Suprapubic skin (tissue), 4 donors: ENCODE measurements at regions not wholly inside any gene's neighbourhood (a gene's known extent, or its start where the extent isn't known, plus 50 kb on each side); places are given as distances from the start of the nearest gene placed in this dataset.

Source experiments
- DNase-seq, 2 donors: peaks; one replicate each; pipeline ENCODE4 v3.0.0-alpha.2; 2019; ENCODE audit warnings: low spot score in 2 of 2
- H3K27ac ChIP-seq: fragments of 200-600 bp; sonication (generic); one replicate; pipeline ENCODE4 v1.5.1; 2019
- H3K27me3 ChIP-seq: fragments of 200-600 bp; sonication (generic); one replicate; pipeline ENCODE4 v1.5.1; 2019
- H3K36me3 ChIP-seq: fragments of 200-600 bp; sonication (generic); one replicate; pipeline ENCODE4 v1.5.1; 2019
- H3K4me1 ChIP-seq: fragments of 200-600 bp; sonication (generic); one replicate; pipeline ENCODE4 v1.5.1; 2019
- H3K4me3 ChIP-seq: fragments of 200-600 bp; sonication (generic); one replicate; pipeline ENCODE4 v1.5.1; 2019; ENCODE audit warnings: mild to moderate bottlenecking
- H3K9me3 ChIP-seq: fragments of 200-600 bp; sonication (generic); one replicate; pipeline ENCODE4 v1.5.1; 2019
- EP300 ChIP-seq: sonication (generic); formaldehyde crosslinking; IDR thresholded peaks from one replicate; pipeline ENCODE4 v1.6.1; 2017; ENCODE audit warnings: antibody characterized with exemption
- POLR2A ChIP-seq, 2 donors: fragments of 450-650 bp; IDR thresholded peaks; one replicate each; pipeline ENCODE4 v1.6.1; 2017; ENCODE audit warnings: antibody characterized with exemption in 2 of 2, mild to moderate bottlenecking in 2 of 2, moderate library complexity in 2 of 2
- POLR2AphosphoS5 ChIP-seq, 3 donors: sonication (generic); formaldehyde crosslinking; IDR thresholded peaks; one replicate each; pipeline ENCODE4 v1.6.1; 2017; ENCODE audit warnings: antibody characterized with exemption in 3 of 3
- WGBS: methylation state at CpG from one replicate; pipeline ENCODE4 v1.1.5; 2018; 5-methylcytosine and 5-hydroxymethylcytosine counted together
- TF ChIP-seq, protein P1 (sequence below), 2 donors: fragments of 200-600 bp in 1 of 2; fragments of 450-650 bp in 1 of 2; sonication (generic) in 1 of 2; IDR thresholded peaks; one replicate each; pipeline ENCODE4 v1.5.1; 2016 to 2019; ENCODE audit warnings: antibody characterized with exemption in 2 of 2, mild to moderate bottlenecking in 1 of 2, moderate library complexity in 1 of 2

DNA sequence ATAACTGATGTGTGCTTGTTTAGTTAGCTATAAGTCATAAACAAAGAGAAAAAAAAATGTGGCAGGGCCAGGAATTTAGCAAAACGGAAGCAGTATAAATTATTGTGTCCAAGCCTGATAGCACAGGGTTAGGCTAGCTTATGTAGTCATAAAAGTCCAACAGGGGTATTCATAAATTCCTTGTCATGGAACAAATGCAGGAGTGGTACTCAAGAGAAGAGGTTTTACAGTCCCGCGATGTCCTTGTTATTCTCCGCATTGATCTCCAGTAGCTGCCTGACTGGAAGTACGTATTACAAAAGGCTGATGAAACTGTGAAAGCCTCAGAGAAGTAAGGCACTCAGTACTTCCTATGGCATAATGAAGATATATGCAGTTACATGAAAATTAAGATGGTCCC, 336.9 kb upstream of the TRAM1L1 start:
- H3K27me3 ChIP-seq: no peaks in the 10 kb centered on the region
- 65% methylated on average over 5 of the region's 5 CpGs for WGBS
- no peaks in the 10 kb centered on the region for H3K9me3 ChIP-seq
- TF ChIP-seq POLR2A (IDR thresholded peaks at IDR 0.05) (no peak), EP300 (no peak), POLR2AphosphoS5 (IDR thresholded peaks at IDR 0.05) (no peak)
- TF ChIP-seq, protein P1, sequence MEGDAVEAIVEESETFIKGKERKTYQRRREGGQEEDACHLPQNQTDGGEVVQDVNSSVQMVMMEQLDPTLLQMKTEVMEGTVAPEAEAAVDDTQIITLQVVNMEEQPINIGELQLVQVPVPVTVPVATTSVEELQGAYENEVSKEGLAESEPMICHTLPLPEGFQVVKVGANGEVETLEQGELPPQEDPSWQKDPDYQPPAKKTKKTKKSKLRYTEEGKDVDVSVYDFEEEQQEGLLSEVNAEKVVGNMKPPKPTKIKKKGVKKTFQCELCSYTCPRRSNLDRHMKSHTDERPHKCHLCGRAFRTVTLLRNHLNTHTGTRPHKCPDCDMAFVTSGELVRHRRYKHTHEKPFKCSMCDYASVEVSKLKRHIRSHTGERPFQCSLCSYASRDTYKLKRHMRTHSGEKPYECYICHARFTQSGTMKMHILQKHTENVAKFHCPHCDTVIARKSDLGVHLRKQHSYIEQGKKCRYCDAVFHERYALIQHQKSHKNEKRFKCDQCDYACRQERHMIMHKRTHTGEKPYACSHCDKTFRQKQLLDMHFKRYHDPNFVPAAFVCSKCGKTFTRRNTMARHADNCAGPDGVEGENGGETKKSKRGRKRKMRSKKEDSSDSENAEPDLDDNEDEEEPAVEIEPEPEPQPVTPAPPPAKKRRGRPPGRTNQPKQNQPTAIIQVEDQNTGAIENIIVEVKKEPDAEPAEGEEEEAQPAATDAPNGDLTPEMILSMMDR (IDR thresholded peaks at IDR 0.05): no peak
- no peak for DNase-seq
- no peak overlapping the region for H3K4me3 ChIP-seq
- H3K36me3 ChIP-seq: no peaks in the 10 kb centered on the region
- H3K4me1 ChIP-seq: no peaks in the 10 kb centered on the region
- H3K27ac ChIP-seq: no peak overlapping the region

DNA sequence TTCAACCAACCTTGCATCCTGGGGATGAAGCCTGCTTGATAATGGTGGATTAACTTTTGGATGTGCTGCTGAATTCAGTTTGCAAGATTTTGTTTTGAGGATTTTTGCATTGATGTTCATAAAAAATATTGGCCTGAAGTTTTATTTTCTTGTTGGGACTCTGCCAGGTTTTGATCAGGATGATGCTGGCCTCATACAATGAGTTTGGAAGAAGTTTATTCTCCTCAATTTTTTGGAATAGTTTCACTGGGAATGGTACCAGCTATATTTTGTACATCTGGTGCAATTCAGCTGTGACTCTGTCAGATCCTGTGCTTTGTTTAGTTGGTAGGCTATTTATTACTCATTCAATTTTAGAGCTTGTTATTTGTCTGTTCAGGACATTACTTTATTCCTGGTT, 340.3 kb upstream of the TRAM1L1 start:
- no peaks in the 10 kb centered on the region for H3K36me3 ChIP-seq
- no peak for DNase-seq

DNA sequence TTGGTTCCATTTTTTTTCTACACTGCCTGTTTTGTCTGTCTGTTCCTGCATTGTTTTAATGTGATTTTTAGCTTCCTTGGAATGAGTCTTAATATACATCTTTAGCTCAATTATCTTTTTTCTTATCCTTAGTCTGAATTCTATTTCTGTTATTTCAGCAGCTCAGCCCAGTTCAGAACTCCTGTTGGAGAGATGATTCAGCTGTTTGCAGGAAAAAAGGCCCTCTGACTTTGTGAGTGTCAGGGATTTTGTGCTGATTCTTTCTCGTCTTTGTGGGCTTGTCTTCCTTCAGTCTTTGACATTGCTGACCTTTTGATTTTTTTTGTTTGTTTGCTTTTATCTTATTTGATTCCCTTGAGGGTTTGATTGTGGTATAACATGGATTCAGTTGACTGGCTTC, 343.2 kb upstream of the TRAM1L1 start:
- Histone ChIP-seq H3K9me3 (peaks cover 3% of the 10 kb centered on the region), H3K36me3 (no peaks in the 10 kb centered on the region), H3K27ac (no peak overlapping the region), H3K4me1 (no peaks in the 10 kb centered on the region), H3K4me3 (no peak overlapping the region), H3K27me3 (no peaks in the 10 kb centered on the region)
- TF ChIP-seq POLR2AphosphoS5 (IDR thresholded peaks at IDR 0.05): no peak
- TF ChIP-seq, protein P1 (IDR thresholded peaks at IDR 0.05): no peak
- no peak for TF ChIP-seq POLR2A (IDR thresholded peaks at IDR 0.05)
- TF ChIP-seq EP300: no peak
- DNase-seq: no peak
- WGBS: 72% methylated on average over 1 of the region's 1 CpG

More for the DNA sequence above, 340.3 kb upstream of the TRAM1L1 start:
- TF ChIP-seq POLR2AphosphoS5 (IDR thresholded peaks at IDR 0.05): no peak
- no peak for TF ChIP-seq POLR2A (IDR thresholded peaks at IDR 0.05)
- TF ChIP-seq, protein P1 (IDR thresholded peaks at IDR 0.05): no peak
- TF ChIP-seq EP300: no peak
- Histone ChIP-seq H3K27ac (no peak overlapping the region), H3K9me3 (peaks cover 3% of the 10 kb centered on the region), H3K27me3 (no peaks in the 10 kb centered on the region), H3K4me3 (no peak overlapping the region), H3K4me1 (no peaks in the 10 kb centered on the region)

DNA sequence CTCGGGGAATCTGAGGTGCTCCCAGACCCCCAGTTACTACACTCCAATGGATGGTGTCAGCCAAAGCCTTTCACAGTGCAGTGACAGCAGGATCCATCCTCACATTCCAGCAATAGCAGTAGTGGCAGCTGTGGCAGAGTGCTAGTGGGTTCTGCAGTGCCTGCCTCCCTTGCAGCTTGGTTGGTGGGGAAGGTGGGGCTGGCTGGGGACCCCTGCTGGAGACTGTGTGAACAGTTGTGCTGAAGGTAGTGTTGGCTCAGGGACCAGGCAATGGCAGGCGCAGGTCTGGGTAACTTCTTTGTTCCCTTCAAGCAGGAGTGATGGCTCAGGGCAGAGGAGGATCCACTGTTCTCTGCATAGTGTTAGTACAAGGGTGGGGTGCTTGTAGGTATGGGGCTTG, 343.7 kb upstream of the TRAM1L1 start:
- H3K36me3 ChIP-seq: no peaks in the 10 kb centered on the region
- DNase-seq: no peak
- peaks cover 3% of the 10 kb centered on the region for H3K9me3 ChIP-seq
- no peak overlapping the region for H3K27ac ChIP-seq
- no peaks in the 10 kb centered on the region for H3K27me3 ChIP-seq
- WGBS: 93% methylated on average over 2 of the region's 2 CpGs
- H3K4me3 ChIP-seq: no peak overlapping the region
- TF ChIP-seq POLR2AphosphoS5 (IDR thresholded peaks at IDR 0.05) (no peak), EP300 (no peak), POLR2A (IDR thresholded peaks at IDR 0.05) (no peak)
- TF ChIP-seq, protein P1 (IDR thresholded peaks at IDR 0.05): no peak
- H3K4me1 ChIP-seq: no peaks in the 10 kb centered on the region

DNA sequence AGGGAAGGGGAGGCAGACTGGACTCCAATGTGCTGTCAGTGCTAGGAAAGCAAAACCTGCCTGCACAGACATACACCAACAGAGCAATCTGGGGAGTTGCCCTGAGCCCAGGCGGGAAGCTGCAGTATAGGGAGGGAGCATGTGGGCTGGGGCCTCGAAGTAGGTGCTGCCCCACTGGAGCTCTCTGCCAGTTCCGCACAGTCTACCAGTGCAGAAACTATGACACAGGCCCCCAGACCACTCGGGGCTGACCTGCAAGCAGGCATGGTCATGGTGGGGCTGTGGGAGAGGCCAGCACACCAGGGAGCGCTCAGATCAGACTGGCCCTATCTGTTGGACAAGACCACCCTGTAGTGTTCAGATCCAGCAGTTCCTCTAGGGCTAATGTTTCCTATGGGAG, 344.1 kb upstream of the TRAM1L1 start:
- 96% methylated on average over 3 of the region's 5 CpGs for WGBS

More for the DNA sequence above, 344.1 kb upstream of the TRAM1L1 start:
- no peak for TF ChIP-seq POLR2AphosphoS5 (IDR thresholded peaks at IDR 0.05)
- no peak for TF ChIP-seq POLR2A (IDR thresholded peaks at IDR 0.05)
- no peak for TF ChIP-seq EP300
- TF ChIP-seq, protein P1 (IDR thresholded peaks at IDR 0.05): no peak
- Histone ChIP-seq H3K4me3 (no peak overlapping the region), H3K27me3 (no peaks in the 10 kb centered on the region), H3K27ac (no peak overlapping the region), H3K4me1 (no peaks in the 10 kb centered on the region), H3K9me3 (peaks cover 3% of the 10 kb centered on the region), H3K36me3 (no peaks in the 10 kb centered on the region)
- peak in 1 of 2 donors; percentile 33 for DNase-seq
